ENCODE measurements at regions not wholly inside any gene's neighbourhood (a gene's known extent, or its start where the extent isn't known, plus 50 kb on each side); places are given as distances from the start of the nearest gene placed in this dataset.

- TF ChIP-seq EZH2 (IDR thresholded peaks at IDR 0.05; ENCODE audit: low read length, unreplicated experiment), result no peak
- no peak for TF ChIP-seq CTCF (conservative IDR thresholded peaks at IDR 0.05; ENCODE audit: low read depth, low read length)
- TF ChIP-seq EZH2phosphoT487 (IDR thresholded peaks at IDR 0.05; ENCODE audit: borderline replicate concordance, low read length), result no peak
These were observed 130.1 kb upstream of the ZEB1 start for GRCh38 chr10:31188792-31189406.

Measured in PC-3 (cell line).